Lower leg skin (tissue), 4 donors: ENCODE measurements at regions not wholly inside any gene's neighbourhood (a gene's known extent, or its start where the extent isn't known, plus 50 kb on each side); places are given as distances from the start of the nearest gene placed in this dataset.
A peak's percentile ranks its signal among the peaks of the same experiment; 100 is the strongest.

Experiments
- DNase-seq, 2 donors: peaks; one replicate each; pipeline ENCODE4 v3.0.0-alpha.2; 2019; ENCODE audit warnings: low spot score in 2 of 2
- H3K4me3 ChIP-seq: fragments of 200-600 bp; sonication (generic); 2 replicates; pipeline ENCODE4 v1.5.1; 2017; ENCODE audit warnings: mild to moderate bottlenecking, low read depth; ENCODE audit not compliant: poor library complexity, severe bottlenecking
- POLR2A ChIP-seq, 2 donors: fragments of 450-650 bp; IDR thresholded peaks; one replicate each; pipeline ENCODE4 v1.6.1; 2016 to 2017; ENCODE audit warnings: antibody characterized with exemption in 2 of 2, mild to moderate bottlenecking in 1 of 2, moderate library complexity in 1 of 2
- WGBS, 2 donors: methylation state at CpG; one replicate each; pipeline ENCODE4 v1.1.5; 2018; 5-methylcytosine and 5-hydroxymethylcytosine counted together
- intact Hi-C: fragments of 100-400 bp; cut with DNase I; formaldehyde crosslinking; loops from one replicate; pipeline ENCODE4 v1.15.0; 2023; ENCODE audit warnings: low total_unique reads
- TF ChIP-seq, protein P1 (sequence below), 3 donors: fragments of 450-650 bp; IDR thresholded peaks; one replicate each; pipeline ENCODE4 v1.5.1; 2016; ENCODE audit warnings: antibody characterized with exemption in 3 of 3, mild to moderate bottlenecking in 3 of 3, moderate library complexity in 2 of 3

DNA sequence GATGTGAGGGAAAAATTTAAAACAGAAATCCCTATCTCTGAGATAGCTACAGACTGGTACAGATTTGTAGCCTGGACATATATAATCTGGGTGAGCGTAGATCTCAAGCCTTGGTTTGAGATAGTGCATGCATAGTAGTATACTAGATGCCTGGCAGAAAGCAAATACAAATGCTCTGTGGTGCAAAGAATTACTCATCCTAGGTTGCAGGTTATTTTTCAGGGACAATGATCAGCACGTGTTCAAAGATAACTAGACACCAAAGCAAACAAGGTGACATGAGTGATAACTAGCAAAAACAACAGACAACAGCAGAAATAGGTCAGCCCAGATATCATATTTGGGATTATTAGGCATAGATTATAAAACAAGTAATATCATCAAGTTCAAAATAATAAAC lies 292.5 kb downstream of the HLX start:
- WGBS, 2 donors, result 90 to 94% methylated on average over 2 of the region's 2 CpGs
- intact Hi-C loops, result no loop called here
- DNase-seq, result no peak
- H3K4me3 ChIP-seq, result no peak overlapping the region
- TF ChIP-seq, protein P1, sequence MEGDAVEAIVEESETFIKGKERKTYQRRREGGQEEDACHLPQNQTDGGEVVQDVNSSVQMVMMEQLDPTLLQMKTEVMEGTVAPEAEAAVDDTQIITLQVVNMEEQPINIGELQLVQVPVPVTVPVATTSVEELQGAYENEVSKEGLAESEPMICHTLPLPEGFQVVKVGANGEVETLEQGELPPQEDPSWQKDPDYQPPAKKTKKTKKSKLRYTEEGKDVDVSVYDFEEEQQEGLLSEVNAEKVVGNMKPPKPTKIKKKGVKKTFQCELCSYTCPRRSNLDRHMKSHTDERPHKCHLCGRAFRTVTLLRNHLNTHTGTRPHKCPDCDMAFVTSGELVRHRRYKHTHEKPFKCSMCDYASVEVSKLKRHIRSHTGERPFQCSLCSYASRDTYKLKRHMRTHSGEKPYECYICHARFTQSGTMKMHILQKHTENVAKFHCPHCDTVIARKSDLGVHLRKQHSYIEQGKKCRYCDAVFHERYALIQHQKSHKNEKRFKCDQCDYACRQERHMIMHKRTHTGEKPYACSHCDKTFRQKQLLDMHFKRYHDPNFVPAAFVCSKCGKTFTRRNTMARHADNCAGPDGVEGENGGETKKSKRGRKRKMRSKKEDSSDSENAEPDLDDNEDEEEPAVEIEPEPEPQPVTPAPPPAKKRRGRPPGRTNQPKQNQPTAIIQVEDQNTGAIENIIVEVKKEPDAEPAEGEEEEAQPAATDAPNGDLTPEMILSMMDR (IDR thresholded peaks at IDR 0.05), result no peak
- TF ChIP-seq POLR2A (IDR thresholded peaks at IDR 0.05), result no peak

DNA sequence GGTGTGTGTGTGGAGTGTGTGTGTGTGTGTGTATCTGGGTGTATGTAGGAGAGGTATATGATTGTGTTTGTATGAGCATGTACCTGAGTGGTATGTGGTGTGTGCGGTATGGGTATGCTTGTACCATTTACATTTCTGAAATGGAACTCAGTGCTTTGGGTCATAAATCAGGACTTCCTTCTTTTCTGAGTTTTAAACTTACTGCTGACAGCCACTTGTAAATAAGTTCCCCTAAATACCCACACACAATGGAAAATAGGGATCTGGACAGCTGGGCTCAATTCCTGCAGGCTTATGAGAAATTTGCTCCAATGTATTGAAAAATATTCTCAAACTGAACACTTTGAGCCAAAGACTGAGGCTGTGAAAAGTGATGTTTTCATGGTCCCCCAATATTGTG lies 293.6 kb downstream of the HLX start:
- TF ChIP-seq, protein P1 (IDR thresholded peaks at IDR 0.05), result no peak
- no peak for TF ChIP-seq POLR2A (IDR thresholded peaks at IDR 0.05)
- no peak for DNase-seq
- WGBS, 2 donors, result 54 to 74% methylated on average over 1 of the region's 1 CpG
- H3K4me3 ChIP-seq, result no peak overlapping the region
- intact Hi-C loops, result no loop called here

DNA sequence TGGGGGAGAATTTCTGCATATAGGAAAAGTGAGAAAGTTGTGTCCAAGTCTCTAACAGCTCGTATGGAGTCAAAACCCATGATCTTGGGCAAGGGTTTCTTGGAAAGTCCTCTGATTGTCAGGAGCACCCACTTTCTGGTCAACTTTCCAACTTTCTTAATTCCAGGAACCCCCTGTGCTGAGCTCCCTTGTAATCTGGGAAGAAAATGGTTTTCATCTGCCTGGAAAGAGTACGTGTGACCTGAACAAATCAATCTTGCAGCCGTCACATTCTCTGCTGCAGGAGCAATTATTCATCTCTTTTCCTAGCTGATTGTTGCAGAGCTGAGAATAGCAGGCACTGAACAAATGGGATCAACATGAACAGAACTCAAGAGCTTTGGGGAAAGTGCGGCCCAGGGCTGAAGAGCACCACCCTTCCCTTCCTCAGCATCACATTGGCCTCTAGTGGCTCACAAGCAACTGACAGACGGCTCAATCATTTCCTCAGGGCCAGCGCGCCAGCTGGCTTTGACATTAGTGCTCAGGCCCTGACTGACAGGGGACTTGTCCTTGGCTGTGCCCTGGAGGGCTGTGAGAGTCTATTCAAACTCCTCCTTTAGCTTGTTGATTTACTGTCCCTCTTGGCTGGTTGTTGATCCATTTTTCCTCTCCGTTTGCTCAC lies 295.2 kb downstream of the HLX start:
- 34 to 38% methylated on average over 8 of the region's 8 CpGs for WGBS, 2 donors

DNA sequence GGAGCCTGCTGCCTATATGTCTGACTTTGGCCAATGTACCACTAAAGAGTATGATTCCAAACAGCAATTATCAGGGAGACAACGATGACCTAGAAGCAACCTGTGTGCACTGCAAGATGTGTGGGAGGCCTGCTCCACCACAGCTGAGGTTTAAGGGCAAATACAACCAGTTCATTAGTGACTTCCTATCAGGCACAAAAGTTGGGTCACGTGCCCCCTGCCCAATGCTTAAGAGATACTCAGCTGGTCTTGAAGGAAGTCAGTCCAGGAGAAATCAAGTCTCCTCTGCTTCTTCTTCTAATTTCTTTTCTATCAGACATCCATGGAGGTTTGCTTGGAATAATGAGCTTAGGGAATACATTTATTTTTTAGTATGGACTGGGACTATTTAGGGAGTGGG lies 296.0 kb downstream of the HLX start:
- TF ChIP-seq, protein P1 (IDR thresholded peaks at IDR 0.05), result no peak
- no peak for TF ChIP-seq POLR2A (IDR thresholded peaks at IDR 0.05)
- no peak for DNase-seq
- intact Hi-C loops, result no loop called here
- 86 to 89% methylated on average over 2 of the region's 2 CpGs for WGBS, 2 donors
- H3K4me3 ChIP-seq, result no peak overlapping the region

More for the DNA sequence above, 295.2 kb downstream of the HLX start:
- TF ChIP-seq POLR2A (IDR thresholded peaks at IDR 0.05), result no peak
- TF ChIP-seq, protein P1 (IDR thresholded peaks at IDR 0.05), result no peak
- intact Hi-C loops, result no loop called here
- no peak overlapping the region for H3K4me3 ChIP-seq
- peak in 1 of 2 donors; percentile 63 for DNase-seq

DNA sequence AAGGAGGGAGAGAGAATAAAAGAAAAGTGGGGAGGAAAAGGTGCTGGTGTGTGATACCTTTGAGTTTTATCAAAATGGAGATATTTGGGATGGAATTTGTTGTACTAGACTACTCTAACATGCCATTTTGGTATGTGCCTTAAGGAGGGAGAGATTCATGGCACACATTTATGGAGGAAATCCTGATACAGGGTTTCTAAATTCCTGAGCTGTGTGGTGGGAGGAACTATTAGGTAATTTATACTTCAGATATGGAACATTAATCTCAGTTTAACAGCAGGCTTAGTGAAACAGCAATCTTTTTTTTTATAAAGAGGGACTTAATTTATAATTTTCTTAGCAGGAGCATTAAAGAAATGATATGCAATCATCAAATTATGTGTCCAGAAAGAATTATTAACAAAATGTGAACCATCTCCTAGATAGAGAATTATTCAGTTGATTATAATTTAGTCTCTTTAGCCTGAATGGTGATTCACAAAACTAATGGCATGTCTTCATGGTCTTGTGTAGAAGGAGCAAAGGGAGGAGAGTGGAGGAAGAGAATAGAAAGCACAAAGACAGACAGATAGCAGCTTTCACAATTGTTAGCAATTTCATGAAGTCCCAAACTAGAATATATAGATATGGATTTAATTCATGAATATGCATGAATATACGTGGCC lies 301.6 kb downstream of the HLX start:
- no peak for TF ChIP-seq POLR2A (IDR thresholded peaks at IDR 0.05)
- TF ChIP-seq, protein P1 (IDR thresholded peaks at IDR 0.05), result no peak
- DNase-seq, result no peak
- intact Hi-C loops, result no loop called here
- no peak overlapping the region for H3K4me3 ChIP-seq
- 80 to 90% methylated on average over 1 of the region's 1 CpG for WGBS, 2 donors
